ENCODE measurements at regions not wholly inside any gene's neighbourhood (a gene's known extent, or its start where the extent isn't known, plus 50 kb on each side); places are given as distances from the start of the nearest gene placed in this dataset.
"Not testable (repeated sequence)": the region's sequence is repeated elsewhere in the genome, so short reads cannot be mapped to it uniquely, and the experiment has no call there.

- no peak for DNase-seq (ENCODE audit: low spot score)
- intact Hi-C loops (cut with DNase I) = no loop called here
Observed at GRCh38 chrX:21194526-21194925, 179.7 kb upstream of the CNKSR2 start.

GRCh38 chrX:21207080-21207479 lies 167.1 kb upstream of the CNKSR2 start:
- DNase-seq (ENCODE audit: low spot score) = no peak
- intact Hi-C loops (cut with DNase I) = no loop called here

GRCh38 chrX:21219208-21219607 lies 155.0 kb upstream of the CNKSR2 start:
- intact Hi-C loops (cut with DNase I); DNase-seq (ENCODE audit: low spot score): not testable (repeated sequence)

DNA sequence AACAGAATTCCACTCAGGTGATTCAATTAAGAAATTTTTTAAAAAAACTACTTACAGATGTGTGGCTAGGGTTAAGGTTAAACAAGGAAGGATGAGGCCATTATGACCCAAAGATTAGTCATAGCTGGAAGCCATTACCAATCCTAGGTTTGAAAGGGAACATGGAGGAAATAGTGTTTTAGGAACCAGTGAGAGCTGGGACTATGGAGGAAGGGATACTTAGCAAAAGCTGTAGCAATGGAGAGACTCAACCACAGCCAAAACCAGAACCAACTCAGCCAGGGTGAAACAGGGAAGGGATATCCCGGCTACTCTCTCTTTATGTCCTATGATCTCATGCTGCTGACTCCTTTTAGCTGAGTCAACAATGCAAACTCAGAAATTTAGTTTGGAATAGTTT lies 148.6 kb upstream of the CNKSR2 start:
- intact Hi-C loops (cut with DNase I) = no loop called here
- DNase-seq (ENCODE audit: low spot score) = no peak

DNA sequence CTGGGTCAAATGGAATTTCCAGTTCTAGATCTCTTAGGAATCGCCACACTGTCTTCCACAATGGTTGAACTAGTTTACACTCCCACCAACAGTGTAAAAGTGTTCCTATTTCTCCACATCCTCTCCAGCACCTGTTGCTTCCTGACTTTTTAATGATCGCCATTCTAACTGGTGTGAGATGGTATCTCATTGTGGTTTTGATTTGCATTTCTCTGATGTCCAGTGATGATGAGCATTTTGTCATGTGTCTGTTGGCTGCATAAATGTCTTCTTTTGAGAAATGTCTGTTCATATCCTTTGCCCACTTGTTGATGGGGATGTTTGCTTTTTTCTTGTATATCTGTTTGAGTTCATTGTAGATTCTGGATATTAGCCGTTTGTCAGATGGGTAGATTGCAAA lies 145.2 kb upstream of the CNKSR2 start:
- intact Hi-C loops (cut with DNase I); DNase-seq (ENCODE audit: low spot score): not testable (repeated sequence)

- DNase-seq (ENCODE audit: low spot score) = no peak
- intact Hi-C loops (cut with DNase I) = no loop called here
Observed at GRCh38 chrX:21255032-21255618, 119.1 kb upstream of the CNKSR2 start.

DNA sequence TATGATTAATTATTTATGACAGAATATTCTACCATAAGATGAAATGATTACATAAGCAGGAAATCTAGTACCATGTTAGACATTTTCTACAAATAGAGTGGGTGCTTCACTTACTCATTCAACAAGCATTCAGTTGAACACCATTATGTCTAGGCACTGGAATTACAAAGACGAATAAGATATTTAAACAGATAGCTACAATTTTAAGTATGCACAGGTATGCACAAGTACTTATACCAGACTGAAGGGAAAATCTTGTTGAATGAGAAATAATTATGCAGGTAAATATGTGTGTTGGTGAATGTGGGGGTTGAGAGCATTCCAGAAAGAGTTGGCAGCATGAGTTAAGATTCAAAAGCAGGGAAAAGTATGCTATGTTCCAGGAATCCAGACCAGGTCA lies 107.3 kb upstream of the CNKSR2 start:
- DNase-seq (ENCODE audit: low spot score) = no peak
- intact Hi-C loops (cut with DNase I) = no loop called here

DNA sequence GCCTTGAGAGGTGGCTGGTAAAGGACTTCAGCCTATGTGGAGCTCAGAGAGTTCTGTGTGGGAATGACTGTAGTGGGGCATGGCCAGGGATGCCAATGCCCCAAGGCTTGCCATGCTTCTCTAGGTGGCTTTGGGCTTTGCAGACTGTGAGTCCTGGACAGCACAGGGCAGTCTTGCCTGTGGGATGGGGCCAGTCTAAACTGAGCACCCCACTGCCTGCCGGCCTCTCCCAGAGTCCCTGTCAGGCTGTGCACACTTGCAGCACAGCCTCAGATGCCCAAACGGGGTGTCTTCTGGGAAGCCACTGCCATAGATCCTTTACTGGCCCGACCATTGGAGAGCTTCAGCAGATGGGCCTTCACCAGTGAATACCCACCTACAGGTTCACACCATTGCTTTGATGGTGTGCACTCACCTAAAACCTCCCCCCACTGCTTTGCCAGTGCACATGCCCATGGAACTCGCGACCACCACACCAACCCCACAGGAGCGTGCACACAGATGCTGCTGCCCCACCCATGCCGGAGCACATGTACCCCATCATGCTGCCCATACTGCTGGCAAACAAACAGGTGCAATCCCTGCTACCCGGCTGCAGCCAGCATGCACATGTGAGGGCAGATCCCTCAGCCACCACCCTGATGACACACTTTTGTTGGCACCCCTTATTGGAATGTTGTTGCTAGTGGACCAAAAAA lies 97.3 kb upstream of the CNKSR2 start:
- no peak for DNase-seq (ENCODE audit: low spot score)
- intact Hi-C loops (cut with DNase I) = no loop called here

- intact Hi-C loops (cut with DNase I) = no loop called here
- no peak for DNase-seq (ENCODE audit: low spot score)
Observed at GRCh38 chrX:21289232-21289631, 85.0 kb upstream of the CNKSR2 start.

DNA sequence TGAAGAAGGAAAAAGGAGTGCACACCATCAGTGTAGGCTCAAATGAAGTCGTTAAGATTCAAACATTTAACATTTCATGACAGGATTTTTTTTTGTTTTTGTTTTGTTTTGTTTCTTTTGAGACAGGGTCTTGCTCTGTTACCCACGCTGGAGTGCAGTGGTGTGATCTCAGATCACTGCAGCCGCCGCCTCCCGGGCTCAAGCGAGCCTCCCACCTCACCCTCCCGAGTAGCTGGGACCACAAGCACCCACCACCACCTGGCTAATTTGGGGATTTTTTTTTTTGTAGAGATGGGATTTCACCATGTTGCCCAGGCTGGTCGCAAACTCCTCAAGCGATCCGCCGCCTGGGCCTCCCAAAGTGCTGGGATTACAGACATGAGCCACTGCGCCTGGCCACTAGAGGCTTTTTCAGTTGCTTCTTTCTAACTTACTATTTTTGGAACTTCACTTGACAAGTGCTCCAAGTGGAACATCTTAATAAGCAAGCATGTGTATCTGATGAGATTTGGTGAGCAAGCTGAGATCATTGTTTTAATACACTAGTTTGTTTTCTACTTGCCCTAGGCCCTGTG lies 78.9 kb upstream of the CNKSR2 start:
- intact Hi-C loops (cut with DNase I) = no loop called here
- no peak for DNase-seq (ENCODE audit: low spot score)

- intact Hi-C loops (cut with DNase I) = no loop called here
- no peak for DNase-seq (ENCODE audit: low spot score)
Observed at GRCh38 chrX:21305799-21306336, 68.3 kb upstream of the CNKSR2 start.

DNA sequence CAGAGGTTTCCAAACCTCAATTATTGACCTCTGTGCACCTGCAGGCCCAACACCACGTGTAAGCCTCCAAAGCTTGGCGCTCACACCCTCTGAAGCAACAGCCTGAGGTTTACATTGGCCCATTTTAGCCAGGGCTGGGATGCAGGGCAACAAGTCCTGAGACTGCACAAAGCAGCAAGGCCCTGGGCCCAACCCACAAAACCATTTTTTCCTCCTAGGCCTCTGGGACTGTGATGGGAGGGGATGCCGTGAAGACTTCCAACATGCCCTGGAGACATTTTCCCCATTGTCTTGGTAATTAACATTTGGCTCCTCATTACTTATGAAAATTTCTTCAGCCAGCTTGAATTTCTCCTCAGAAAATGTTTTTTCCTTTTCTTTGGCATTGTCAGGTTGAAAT lies 54.9 kb upstream of the CNKSR2 start:
- intact Hi-C loops (cut with DNase I) = no loop called here
- DNase-seq (ENCODE audit: low spot score) = no peak
